ENCODE measurements at regions not wholly inside any gene's neighbourhood (a gene's known extent, or its start where the extent isn't known, plus 50 kb on each side); places are given as distances from the start of the nearest gene placed in this dataset.
"Not testable (repeated sequence)": the region's sequence is repeated elsewhere in the genome, so short reads cannot be mapped to it uniquely, and the experiment has no call there.

- DNase-seq (ENCODE audit: low read depth): not testable (repeated sequence)
These were observed 133.1 kb upstream of the PHYHIPL start for GRCh38 chr10:59043358-59043757.

- no peak for DNase-seq (ENCODE audit: low read depth)
These were observed 129.3 kb upstream of the PHYHIPL start for GRCh38 chr10:59047180-59047579.

GRCh38 chr10:59047957-59048618 lies 128.4 kb upstream of the PHYHIPL start:
- no peak for DNase-seq (ENCODE audit: low read depth)

GRCh38 chr10:59053502-59053901 lies 122.9 kb upstream of the PHYHIPL start:
- DNase-seq (ENCODE audit: low read depth): not testable (repeated sequence)

- no peak for DNase-seq (ENCODE audit: low read depth)
These were observed 121.4 kb upstream of the PHYHIPL start for GRCh38 chr10:59055045-59055444.

- DNase-seq (ENCODE audit: low read depth): no peak
These were observed 119.1 kb upstream of the PHYHIPL start for GRCh38 chr10:59057345-59057744.

GRCh38 chr10:59060852-59061251 lies 115.6 kb upstream of the PHYHIPL start:
- DNase-seq (ENCODE audit: low read depth): no peak

GRCh38 chr10:59063491-59063890 lies 113.0 kb upstream of the PHYHIPL start:
- no peak for DNase-seq (ENCODE audit: low read depth)

- DNase-seq (ENCODE audit: low read depth): no peak
These were observed 112.3 kb upstream of the PHYHIPL start for GRCh38 chr10:59064080-59064692.

GRCh38 chr10:59064759-59065539 lies 111.5 kb upstream of the PHYHIPL start:
- DNase-seq (ENCODE audit: low read depth): no peak

- DNase-seq (ENCODE audit: low read depth): no peak
These were observed 107.8 kb upstream of the PHYHIPL start for GRCh38 chr10:59068581-59069191.

GRCh38 chr10:59072038-59072437 lies 104.4 kb upstream of the PHYHIPL start:
- no peak for DNase-seq (ENCODE audit: low read depth)

- no peak for DNase-seq (ENCODE audit: low read depth)
These were observed 102.9 kb upstream of the PHYHIPL start for GRCh38 chr10:59073456-59074053.

GRCh38 chr10:59075576-59075975 lies 100.9 kb upstream of the PHYHIPL start:
- no peak for DNase-seq (ENCODE audit: low read depth)

GRCh38 chr10:59077855-59078254 lies 98.6 kb upstream of the PHYHIPL start:
- no peak for DNase-seq (ENCODE audit: low read depth)

- DNase-seq (ENCODE audit: low read depth): no peak
These were observed 97.5 kb upstream of the PHYHIPL start for GRCh38 chr10:59078978-59079377.

GRCh38 chr10:59079386-59080226 lies 96.8 kb upstream of the PHYHIPL start:
- peak; percentile 45 for DNase-seq (ENCODE audit: low read depth)

GRCh38 chr10:59082249-59082648 lies 94.2 kb upstream of the PHYHIPL start:
- DNase-seq (ENCODE audit: low read depth): no peak

GRCh38 chr10:59085054-59085453 lies 91.4 kb upstream of the PHYHIPL start:
- DNase-seq (ENCODE audit: low read depth): no peak

GRCh38 chr10:59085711-59086502 lies 90.5 kb upstream of the PHYHIPL start:
- DNase-seq (ENCODE audit: low read depth): no peak

GRCh38 chr10:59087486-59087885 lies 89.0 kb upstream of the PHYHIPL start:
- no peak for DNase-seq (ENCODE audit: low read depth)
